GM12874 (cell line): ENCODE measurements at regions not wholly inside any gene's neighbourhood (a gene's known extent, or its start where the extent isn't known, plus 50 kb on each side); places are given as distances from the start of the nearest gene placed in this dataset.

Source experiments
- TF ChIP-seq, protein P1 (sequence below): IDR thresholded peaks from 2 replicates; pipeline ENCODE4 v1.5.1; 2011; ENCODE audit warnings: low read depth, mild to moderate bottlenecking, control low read depth, low read length, moderate library complexity; ENCODE audit not compliant: insufficient read depth

DNA sequence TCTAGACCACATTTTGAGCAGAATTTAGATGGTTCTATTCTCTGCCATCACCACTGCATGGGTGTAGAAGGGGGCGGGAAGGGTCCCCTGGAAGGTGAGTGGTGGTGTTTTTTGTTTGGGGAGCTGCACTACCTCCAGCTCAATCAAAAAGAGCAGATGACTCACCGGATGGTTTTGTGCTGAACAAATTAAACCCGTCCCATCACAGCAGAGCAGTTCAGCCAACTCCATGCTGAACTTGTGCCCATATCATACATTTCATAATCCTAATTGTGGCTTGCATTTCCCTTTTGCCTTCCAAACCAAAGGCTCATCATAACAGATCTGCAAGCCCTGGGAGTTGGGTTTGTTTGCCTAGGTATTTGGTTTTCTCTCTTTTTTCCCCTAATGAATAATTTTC is 53.0 kb upstream of the RPH3A start:
- TF ChIP-seq, protein P1, sequence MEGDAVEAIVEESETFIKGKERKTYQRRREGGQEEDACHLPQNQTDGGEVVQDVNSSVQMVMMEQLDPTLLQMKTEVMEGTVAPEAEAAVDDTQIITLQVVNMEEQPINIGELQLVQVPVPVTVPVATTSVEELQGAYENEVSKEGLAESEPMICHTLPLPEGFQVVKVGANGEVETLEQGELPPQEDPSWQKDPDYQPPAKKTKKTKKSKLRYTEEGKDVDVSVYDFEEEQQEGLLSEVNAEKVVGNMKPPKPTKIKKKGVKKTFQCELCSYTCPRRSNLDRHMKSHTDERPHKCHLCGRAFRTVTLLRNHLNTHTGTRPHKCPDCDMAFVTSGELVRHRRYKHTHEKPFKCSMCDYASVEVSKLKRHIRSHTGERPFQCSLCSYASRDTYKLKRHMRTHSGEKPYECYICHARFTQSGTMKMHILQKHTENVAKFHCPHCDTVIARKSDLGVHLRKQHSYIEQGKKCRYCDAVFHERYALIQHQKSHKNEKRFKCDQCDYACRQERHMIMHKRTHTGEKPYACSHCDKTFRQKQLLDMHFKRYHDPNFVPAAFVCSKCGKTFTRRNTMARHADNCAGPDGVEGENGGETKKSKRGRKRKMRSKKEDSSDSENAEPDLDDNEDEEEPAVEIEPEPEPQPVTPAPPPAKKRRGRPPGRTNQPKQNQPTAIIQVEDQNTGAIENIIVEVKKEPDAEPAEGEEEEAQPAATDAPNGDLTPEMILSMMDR = no peak

DNA sequence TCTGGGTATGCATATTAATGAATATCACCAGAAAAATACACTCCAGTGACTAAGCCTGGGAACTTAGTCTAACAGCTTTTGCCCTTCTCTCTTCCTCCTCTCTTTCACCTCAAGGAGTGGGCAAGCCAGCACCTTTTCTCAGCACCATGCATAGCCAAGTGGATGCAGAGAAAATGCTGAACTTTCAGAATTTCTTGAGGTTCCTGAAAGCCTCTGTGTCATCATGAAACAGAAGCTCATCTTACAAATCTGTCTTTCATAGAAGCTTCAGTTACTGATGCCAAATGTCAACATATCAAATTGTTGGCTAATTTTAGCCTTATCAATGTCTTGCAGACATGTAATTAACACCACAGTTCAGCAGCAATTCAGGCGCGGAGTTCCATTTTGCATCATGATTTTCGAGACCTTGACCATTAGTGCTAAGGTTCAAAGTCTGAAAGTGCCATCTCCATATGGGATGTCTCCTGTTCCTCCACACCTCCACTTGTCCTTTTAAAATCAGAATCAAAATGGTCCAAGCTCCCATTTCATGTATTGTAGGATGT is 51.1 kb upstream of the RPH3A start:
- TF ChIP-seq, protein P1 = no peak

DNA sequence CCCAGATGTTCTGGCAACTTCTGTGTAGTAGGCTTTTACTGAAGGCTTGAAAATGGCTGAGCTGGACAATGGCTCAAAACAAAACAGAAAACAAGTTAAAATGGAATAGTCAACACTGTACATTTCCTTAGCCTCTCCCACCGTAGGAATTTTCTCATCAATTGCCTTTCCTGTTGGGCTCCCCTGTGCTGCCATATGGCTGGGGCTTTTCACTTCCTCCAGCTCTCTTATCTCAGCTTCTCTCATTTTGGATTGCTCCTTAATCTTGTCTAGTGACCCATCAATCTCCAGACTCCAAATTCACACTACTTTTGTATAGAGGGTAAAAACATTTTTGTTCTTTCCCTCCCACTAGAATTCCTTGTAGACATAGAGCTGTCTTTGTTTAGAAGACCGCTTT is 50.4 kb upstream of the RPH3A start:
- TF ChIP-seq, protein P1 = no peak
